A673 (cell line): ENCODE measurements at regions not wholly inside any gene's neighbourhood (a gene's known extent, or its start where the extent isn't known, plus 50 kb on each side); places are given as distances from the start of the nearest gene placed in this dataset.

Source experiments
- BruUV-seq: library from RNA; stranded (reverse); fragments of 400-500 nt; replicated peaks from 2 replicates; lab custom pipeline; 2021; lab: Mats Ljungman, UMichigan
- CTCF ChIA-PET: fragments of 300-600 bp; sonication (Branson Sonifier 250); formaldehyde crosslinking; loops from one replicate; lab custom pipeline; 2022; ENCODE audit warnings: antibody characterized with exemption; lab: Charles Lee
- POLR2A ChIA-PET: fragments of 300-600 bp; sonication (Branson Sonifier 250); formaldehyde crosslinking; loops from one replicate; lab custom pipeline; 2022; ENCODE audit warnings: antibody characterized with exemption; ENCODE audit not compliant: low non-redundant PET; lab: Charles Lee
- DNase-seq: peaks from one replicate; pipeline ENCODE4 v3.0.0-alpha.2; 2015; ENCODE audit warnings: low spot score
- H3K27ac ChIP-seq: fragments of 200-600 bp; sonication (generic); 2 replicates; pipeline ENCODE4 v1.5.1; 2016; ENCODE audit warnings: mixed run types, low read depth, mild to moderate bottlenecking, mixed read lengths, antibody characterized with exemption, low read length; ENCODE audit not compliant: poor library complexity, severe bottlenecking
- H3K27me3 ChIP-seq: fragments of 200-600 bp; sonication (generic); replicated peaks from 2 replicates; pipeline ENCODE4 v1.6.1; 2017; ENCODE audit warnings: mixed run types, low read depth, mild to moderate bottlenecking, mixed read lengths, antibody characterized with exemption, low read length; ENCODE audit not compliant: insufficient read depth, poor library complexity
- H3K36me3 ChIP-seq: fragments of 200-600 bp; sonication (generic); 2 replicates; pipeline ENCODE4 v1.6.1; 2016; ENCODE audit warnings: mixed run types, mild to moderate bottlenecking, mixed read lengths, antibody characterized with exemption, low read length; ENCODE audit not compliant: insufficient read depth, poor library complexity, severe bottlenecking
- H3K4me1 ChIP-seq: fragments of 200-600 bp; sonication (generic); 2 replicates; pipeline ENCODE4 v1.6.1; 2017; ENCODE audit warnings: mixed run types, mild to moderate bottlenecking, mixed read lengths, antibody characterized with exemption, low read length; ENCODE audit not compliant: insufficient read depth, poor library complexity, severe bottlenecking
- H3K4me3 ChIP-seq: fragments of 200-600 bp; sonication (generic); 2 replicates; pipeline ENCODE4 v1.5.1; 2016; ENCODE audit warnings: low read depth, mixed run types, mild to moderate bottlenecking, mixed read lengths, low read length; ENCODE audit not compliant: poor library complexity, severe bottlenecking
- H3K9me3 ChIP-seq: fragments of 200-600 bp; sonication (generic); 2 replicates; pipeline ENCODE4 v1.6.1; 2016; ENCODE audit warnings: mixed run types, low read depth, mild to moderate bottlenecking, mixed read lengths, antibody characterized with exemption, low read length; ENCODE audit not compliant: poor library complexity, severe bottlenecking
- EZH2 ChIP-seq: fragments of 200-600 bp; sonication (generic); IDR thresholded peaks from 2 replicates; pipeline ENCODE4 v1.6.1; 2017; ENCODE audit warnings: borderline replicate concordance, low read depth, mild to moderate bottlenecking, mixed read lengths, antibody characterized with exemption, low read length; ENCODE audit not compliant: poor library complexity, severe bottlenecking
- intact Hi-C: fragments of 100-400 bp; cut with micrococcal nuclease; formaldehyde crosslinking; loops from one replicate; pipeline ENCODE4 v1.10.0; 2022; ENCODE audit not compliant: unreplicated experiment
- TF ChIP-seq, protein P1 (sequence below): fragments of 300-800, 200-600 bp; sonication (generic); conservative IDR thresholded peaks from 2 replicates; pipeline ENCODE4 v1.5.1; 2017; ENCODE audit warnings: low read depth, mild to moderate bottlenecking, antibody characterized with exemption, low read length, moderate library complexity, mixed read lengths

- CTCF ChIA-PET: no interaction called here
- intact Hi-C loops: no loop called here
Observed at GRCh38 chr9:87075537-87075936, 128.2 kb upstream of the GAS1 start.

GRCh38 chr9:87076825-87077224 lies 129.5 kb upstream of the GAS1 start:
- H3K27ac ChIP-seq: no peak overlapping the region
- DNase-seq: no peak
- ChIA-PET CTCF (no interaction called here), POLR2A (no interaction called here)
- no peaks in the 10 kb centered on the region for H3K36me3 ChIP-seq
- BruUV-seq: no TSS peak
- no peak overlapping the region for H3K4me3 ChIP-seq
- H3K4me1 ChIP-seq: no peaks in the 10 kb centered on the region
- no peaks in the 10 kb centered on the region for H3K27me3 ChIP-seq
- TF ChIP-seq, protein P1, sequence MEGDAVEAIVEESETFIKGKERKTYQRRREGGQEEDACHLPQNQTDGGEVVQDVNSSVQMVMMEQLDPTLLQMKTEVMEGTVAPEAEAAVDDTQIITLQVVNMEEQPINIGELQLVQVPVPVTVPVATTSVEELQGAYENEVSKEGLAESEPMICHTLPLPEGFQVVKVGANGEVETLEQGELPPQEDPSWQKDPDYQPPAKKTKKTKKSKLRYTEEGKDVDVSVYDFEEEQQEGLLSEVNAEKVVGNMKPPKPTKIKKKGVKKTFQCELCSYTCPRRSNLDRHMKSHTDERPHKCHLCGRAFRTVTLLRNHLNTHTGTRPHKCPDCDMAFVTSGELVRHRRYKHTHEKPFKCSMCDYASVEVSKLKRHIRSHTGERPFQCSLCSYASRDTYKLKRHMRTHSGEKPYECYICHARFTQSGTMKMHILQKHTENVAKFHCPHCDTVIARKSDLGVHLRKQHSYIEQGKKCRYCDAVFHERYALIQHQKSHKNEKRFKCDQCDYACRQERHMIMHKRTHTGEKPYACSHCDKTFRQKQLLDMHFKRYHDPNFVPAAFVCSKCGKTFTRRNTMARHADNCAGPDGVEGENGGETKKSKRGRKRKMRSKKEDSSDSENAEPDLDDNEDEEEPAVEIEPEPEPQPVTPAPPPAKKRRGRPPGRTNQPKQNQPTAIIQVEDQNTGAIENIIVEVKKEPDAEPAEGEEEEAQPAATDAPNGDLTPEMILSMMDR: no peak
- no peak for TF ChIP-seq EZH2
- H3K9me3 ChIP-seq: no peaks in the 10 kb centered on the region
- intact Hi-C loops: no loop called here

More at GRCh38 chr9:87075537-87075936, 128.2 kb upstream of the GAS1 start:
- Histone ChIP-seq H3K27me3 (no peaks in the 10 kb centered on the region), H3K4me3 (no peak overlapping the region), H3K9me3 (no peaks in the 10 kb centered on the region), H3K36me3 (no peaks in the 10 kb centered on the region), H3K4me1 (no peaks in the 10 kb centered on the region), H3K27ac (no peak overlapping the region)
- POLR2A ChIA-PET: no interaction called here
- TF ChIP-seq, protein P1: 0 out of 2 replicates have a peak, but pooled peaks have one; percentile 17
- no peak for TF ChIP-seq EZH2
- DNase-seq: no peak
- no TSS peak for BruUV-seq

DNA sequence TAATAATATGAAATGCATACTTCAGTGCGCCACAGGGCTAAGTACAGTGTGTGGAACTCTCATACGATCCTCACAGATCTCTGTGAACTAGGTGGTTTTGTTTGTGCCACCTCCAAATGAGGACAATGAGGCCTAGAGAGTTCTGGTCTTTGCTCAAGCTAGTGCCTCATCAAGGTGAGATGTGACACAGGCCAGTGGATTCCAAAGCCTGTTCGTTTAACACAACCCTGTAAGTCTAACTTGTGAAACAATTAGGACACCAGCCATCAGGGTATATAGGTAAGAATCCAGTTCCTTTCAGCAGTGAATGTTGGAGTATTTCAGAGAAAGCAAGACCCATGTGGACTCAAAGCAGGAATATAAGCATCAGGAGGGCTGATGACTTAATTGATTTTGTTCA lies 130.7 kb upstream of the GAS1 start:
- no peak overlapping the region for H3K4me3 ChIP-seq
- H3K9me3 ChIP-seq: no peaks in the 10 kb centered on the region
- no peaks in the 10 kb centered on the region for H3K4me1 ChIP-seq
- POLR2A ChIA-PET: no interaction called here
- DNase-seq: no peak
- CTCF ChIA-PET: no interaction called here
- no peak for TF ChIP-seq EZH2
- TF ChIP-seq, protein P1: no peak
- intact Hi-C loops: no loop called here
- H3K27me3 ChIP-seq: no peaks in the 10 kb centered on the region
- BruUV-seq: no TSS peak
- H3K36me3 ChIP-seq: no peaks in the 10 kb centered on the region
- no peak overlapping the region for H3K27ac ChIP-seq
